ENCODE measurements at regions not wholly inside any gene's neighbourhood (a gene's known extent, or its start where the extent isn't known, plus 50 kb on each side); places are given as distances from the start of the nearest gene placed in this dataset.

DNA sequence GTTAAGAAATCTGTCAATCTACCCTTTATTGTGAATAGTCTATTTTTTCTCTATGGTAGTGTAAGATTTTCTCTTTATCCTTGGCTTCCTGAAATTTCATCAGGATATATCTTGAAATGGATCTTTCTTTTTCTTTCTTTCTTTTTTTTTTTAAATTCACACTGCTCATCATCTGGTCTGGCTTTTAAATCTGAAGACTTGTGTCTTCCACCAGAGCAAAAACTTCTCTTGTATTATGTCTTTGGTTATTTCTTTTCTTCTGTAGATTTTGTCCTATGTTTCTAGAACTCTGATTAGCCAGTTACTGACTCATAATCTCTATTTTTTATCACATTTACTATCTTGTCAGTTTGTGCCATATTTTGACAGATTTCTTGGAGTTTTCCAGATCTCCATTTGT is 133.8 kb upstream of the LMO4 start:
- no peak for DNase-seq (ENCODE audit: low read depth in 2 of 2)

GRCh38 chr1:87196110-87196827 is 132.4 kb upstream of the LMO4 start:
- no peak for DNase-seq (ENCODE audit: low read depth in 2 of 2)

GRCh38 chr1:87197156-87197555 is 131.5 kb upstream of the LMO4 start:
- no peak for DNase-seq (ENCODE audit: low read depth in 2 of 2)

- no peak for DNase-seq (ENCODE audit: low read depth in 2 of 2)
These were observed 131.0 kb upstream of the LMO4 start for GRCh38 chr1:87197641-87198040.

- no peak for DNase-seq (ENCODE audit: low read depth in 2 of 2)
These were observed 127.6 kb upstream of the LMO4 start for GRCh38 chr1:87200875-87201638.

GRCh38 chr1:87201768-87202167 is 126.9 kb upstream of the LMO4 start:
- DNase-seq (ENCODE audit: low read depth in 2 of 2), result no peak

DNA sequence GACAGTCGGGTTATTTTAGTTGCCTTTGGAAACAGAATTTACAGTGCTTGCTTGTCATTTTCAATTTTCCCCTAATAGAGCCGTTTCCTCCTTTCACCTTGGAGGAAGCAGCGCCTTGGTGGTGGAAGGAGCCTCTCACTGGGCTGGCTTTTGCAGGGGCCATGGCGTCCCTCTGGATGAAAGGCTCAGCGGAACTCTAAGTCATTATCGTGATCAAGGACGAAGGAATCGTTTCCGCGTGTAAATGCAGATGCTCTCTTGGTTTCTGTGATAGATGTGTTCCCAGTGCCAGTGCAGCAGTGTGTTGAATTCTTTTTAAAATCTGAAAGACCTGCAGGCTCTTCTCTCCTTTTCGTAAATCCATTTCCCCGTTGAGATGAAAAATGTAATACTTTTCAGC is 126.2 kb upstream of the LMO4 start:
- DNase-seq (ENCODE audit: low read depth in 2 of 2), result no peak

DNA sequence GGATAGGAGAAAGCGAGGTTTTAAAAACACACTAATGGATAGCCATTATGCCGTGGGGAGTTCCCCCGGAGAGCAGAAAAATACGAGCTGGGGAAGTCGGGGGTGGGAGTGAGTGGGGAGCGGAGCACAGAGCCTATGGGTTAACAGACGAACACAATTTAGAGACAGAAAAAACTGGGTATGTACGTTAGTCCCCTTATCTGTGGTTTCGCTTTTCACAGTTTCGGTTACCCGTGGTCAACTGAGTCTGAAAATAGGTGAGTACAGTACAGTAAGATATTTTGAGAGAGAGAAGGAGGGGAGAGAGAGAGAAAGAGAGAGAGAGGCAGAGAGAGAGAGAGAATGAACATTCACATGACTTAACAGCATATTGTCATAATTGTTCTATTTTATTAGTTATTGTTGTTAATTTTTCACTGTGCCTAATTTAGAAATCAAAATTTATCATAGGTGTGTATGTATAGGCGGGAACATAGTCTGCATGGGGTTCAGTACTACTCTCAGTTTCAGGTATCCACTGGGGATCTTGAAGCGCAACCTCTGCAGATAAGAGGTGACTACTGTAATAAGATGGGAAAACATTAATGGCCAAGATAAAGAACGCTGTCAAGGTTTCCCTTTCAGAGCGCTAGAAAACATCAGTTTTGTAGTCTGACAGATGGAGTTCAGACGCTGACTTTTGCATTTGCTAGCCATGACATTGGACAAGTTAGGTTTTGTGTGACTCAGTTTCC is 125.6 kb upstream of the LMO4 start:
- no peak for DNase-seq (ENCODE audit: low read depth in 2 of 2)

DNA sequence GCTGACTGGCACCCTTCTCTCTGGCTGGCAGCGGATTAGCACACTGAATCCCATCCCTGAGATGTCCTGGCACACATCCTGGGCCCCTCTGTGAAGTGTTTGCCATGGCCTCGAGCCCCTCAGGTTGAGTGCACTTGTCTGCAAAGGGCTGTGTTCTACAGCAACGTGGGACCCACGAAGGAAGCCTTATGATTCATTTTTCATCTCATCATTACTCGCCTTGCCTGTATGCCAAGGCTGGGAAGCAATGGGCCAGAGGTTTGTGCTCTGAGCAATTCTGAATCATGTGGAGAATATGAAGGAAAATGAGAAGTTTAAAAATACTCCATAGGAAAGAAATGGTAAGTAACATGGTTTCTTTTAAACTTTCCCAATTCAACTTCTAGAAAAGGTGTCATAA is 124.8 kb upstream of the LMO4 start:
- peak in 1 of 2 experiments; percentile 20 for DNase-seq (ENCODE audit: low read depth in 2 of 2)

DNA sequence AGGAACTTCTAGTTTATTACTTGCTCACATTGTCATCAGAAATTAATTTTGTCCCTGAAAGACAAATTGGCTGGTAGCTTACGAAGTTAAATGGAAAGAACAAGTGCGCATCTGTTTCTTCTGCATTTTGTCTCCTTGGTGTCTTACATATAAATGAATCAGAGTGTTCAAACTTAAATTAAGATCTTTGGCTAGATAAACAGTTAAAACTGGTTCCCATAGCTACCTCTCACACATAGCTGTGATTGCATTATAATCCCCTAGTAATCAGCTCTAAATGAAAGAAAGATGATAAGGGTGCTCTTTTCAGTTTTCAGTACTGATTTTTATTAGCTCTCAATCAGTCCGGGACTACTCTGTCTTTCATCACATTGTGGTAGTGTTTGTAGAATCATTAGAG is 124.2 kb upstream of the LMO4 start:
- DNase-seq (ENCODE audit: low read depth in 2 of 2), result no peak

DNA sequence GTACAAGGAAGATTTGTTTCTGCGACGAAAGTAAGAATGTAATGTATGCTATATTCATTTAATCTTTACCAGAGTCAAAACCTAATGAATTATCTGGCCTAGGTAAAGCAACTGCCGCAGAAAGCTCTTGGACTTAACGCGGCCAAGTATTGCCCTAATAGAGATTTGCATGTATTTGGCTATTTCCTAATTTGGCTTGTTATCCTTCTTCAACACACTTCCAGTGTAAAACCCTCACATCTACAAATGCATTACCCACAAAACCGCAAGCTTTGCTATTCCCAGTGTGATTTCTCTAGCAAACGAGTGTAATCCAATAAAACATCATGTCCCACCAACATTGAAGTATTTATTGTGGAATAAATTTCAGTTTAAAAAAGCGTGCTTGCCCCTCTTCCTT is 123.8 kb upstream of the LMO4 start:
- DNase-seq (ENCODE audit: low read depth in 2 of 2), result no peak

DNA sequence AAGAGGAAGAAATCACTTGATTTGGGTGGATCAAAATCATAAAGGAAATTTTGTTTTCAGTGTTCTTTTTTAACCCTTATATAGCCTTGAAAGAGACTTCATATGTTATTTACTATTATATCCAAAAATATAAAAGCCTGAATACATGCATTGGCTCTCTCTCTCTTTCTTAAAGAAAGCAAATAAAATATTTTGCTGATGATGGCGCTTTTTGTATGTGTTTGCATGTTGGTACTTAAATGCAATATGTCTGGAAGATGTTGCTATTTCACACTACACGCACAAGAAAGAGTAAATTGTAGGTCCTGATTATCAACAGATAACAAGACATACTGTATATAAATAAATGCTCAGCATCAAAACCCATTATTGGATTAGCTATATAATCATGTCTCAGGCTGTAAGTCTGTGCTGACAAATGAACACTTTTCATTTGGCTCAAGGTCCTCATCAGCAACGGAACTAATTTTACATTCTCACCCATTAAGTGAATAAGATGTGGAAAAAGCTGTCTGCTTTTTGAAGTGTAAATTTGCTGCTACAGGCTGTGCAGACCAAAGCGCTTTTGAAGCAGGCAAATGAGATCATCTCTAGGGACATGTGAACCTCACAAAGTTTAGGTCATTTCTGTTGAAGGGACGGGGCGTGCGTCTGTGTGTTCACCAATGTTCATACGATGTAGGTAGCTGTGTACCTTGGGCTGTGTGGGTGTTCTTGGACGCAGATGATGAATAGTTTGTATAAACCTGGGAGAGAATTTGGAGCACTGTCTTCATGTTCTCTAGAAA is 122.4 kb upstream of the LMO4 start:
- DNase-seq (ENCODE audit: low read depth in 2 of 2), result no peak

DNA sequence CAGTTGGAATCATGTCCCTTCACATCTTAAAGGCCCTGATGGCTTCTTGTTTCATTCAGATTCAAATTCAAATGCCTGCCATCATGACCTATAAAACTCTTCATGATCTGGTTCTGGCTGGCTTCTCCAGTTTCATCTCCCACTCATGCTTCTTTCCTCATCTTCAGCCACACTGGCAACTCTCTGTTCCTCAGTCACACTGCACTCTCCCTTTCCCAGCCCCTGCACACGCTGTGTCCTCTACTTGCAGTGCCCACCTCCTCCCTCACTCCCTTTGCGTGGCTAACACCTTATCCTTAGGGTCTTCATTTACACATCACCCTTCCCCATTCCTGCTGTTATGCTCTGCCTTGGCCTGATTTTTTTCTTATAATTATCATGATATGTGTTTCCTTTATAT is 120.6 kb upstream of the LMO4 start:
- no peak for DNase-seq (ENCODE audit: low read depth in 2 of 2)

DNA sequence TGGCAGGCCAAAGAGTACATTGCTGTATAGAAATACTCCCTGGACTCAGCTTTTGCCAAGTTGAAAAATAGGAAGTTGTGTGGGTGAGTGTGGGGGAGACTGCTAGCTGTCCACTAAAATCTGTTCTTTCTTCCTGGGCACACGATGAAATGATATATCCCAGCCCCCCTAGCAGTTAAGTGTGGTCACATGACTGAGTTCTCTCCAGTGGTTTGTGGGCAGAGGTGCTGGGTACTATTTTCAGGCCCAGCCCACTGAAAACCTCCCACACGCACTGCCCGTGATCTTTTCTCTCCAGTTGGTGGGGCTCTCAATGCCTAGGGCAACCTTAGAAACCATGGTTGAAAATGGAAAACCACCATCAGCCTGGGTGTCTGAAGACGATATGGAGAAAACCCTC is 119.7 kb upstream of the LMO4 start:
- no peak for DNase-seq (ENCODE audit: low read depth in 2 of 2)

- no peak for DNase-seq (ENCODE audit: low read depth in 2 of 2)
These were observed 118.5 kb upstream of the LMO4 start for GRCh38 chr1:87210151-87210550.

DNA sequence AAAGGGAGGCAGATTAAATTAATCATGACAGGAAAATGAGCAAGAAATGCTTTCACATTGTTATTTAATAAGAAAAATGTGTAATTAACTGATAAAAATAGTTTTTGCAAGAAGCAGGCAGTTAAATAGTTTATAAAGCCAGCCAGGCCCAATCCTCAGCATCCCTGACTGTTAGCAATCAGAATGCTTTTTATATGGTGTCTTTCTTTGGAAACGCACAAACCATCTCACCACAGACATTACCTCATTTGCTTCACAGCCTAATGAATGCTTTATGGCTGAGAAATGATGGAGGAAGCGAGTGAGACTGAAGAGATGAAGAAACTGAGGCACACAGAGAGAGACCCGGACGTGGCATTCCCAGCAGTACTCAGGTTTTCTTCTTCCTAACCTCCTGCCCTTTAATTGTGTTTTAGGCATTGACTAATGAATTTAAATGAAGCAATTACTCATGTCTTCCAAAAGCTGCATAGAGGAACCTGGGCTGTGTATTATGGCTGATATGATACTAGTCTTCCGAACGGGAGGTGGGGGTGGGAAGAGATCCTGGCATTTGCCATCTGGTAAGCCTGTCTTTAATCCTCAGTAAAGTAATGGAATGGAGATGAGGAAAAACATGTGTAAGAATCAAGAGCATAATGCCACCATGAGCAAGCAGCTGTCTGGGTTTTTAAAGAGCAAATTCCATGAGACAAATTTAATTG is 116.1 kb upstream of the LMO4 start:
- DNase-seq (ENCODE audit: low read depth in 2 of 2), result peak in 1 of 2 experiments; percentile 10

DNA sequence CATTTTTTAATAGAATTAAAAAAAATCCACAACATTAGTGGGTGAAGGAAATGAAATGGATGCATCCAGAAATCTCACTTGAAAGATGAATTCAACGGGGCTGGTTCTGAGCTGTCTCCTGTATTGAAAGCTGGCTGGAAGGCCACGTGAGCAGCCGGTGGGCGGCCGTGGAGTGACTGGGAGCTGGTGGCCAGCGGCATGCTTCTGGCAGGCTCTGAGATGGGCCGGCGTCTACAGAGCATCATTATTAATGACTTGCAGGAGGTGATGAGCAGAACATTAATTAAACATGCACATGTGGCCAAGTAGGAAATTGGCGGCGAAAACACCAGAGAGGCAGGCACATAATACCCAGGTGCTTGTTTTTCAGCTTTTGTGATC is 115.6 kb upstream of the LMO4 start:
- no peak for DNase-seq (ENCODE audit: low read depth in 2 of 2)

DNA sequence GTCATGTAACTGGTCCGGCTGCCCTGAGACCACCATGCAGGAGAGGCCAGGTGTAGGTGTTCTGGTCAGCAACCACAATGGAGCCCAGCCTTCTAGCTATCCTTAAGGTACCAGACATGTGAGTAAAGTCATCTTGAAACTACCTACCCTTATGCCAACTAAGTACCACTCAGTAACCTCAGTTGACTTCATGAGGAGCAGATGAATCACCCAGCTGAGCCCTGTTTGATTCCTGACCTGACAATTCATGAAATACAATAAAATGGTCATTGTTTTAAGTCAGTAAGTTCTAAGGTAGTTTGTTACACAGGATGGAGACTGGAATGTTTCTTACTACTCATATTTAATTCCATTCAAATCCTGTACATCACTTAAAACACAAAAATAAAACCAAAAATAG is 113.1 kb upstream of the LMO4 start:
- DNase-seq (ENCODE audit: low read depth in 2 of 2), result no peak

DNA sequence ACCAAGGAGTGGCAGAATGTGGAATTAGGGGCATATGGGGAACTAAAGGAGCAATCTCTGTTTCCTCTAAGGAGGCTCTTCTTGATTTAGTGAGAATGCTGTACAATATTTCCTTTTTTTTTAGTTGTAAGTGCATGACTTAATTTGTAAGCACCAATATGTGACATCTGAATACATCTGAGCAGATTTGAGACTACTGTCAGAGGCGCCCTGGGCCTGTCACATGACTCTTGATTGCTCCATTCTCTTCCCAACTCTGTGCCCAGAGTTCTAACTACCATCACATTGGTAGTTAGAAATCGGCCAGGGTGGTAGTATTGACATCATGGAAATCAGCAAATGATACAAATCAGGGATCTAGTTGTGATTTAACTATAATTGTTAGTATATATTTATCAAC is 110.1 kb upstream of the LMO4 start:
- no peak for DNase-seq (ENCODE audit: low read depth in 2 of 2)

DNA sequence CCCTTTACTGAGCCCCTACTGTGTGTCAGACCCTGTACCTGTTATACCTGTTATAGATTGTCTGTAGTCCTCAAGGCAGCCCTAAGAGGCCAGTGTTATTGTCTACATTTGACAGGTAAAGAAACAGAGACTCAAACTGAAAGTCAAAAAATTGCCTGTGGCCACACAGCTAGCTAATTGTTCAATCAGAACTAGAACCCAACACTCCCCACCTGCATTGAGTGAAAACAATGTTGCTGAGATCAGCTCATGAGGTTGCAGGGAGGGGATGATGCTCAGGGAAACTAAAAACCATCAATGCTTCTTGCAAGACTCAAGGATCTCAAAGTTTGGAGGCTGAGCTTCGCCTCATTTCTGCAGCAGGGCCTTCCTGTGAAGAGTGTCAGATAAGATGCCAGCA is 109.5 kb upstream of the LMO4 start:
- no peak for DNase-seq (ENCODE audit: low read depth in 2 of 2)

- no peak for DNase-seq (ENCODE audit: low read depth in 2 of 2)
These were observed 109.1 kb upstream of the LMO4 start for GRCh38 chr1:87219626-87220025.
